Testis (tissue), 2 donors: ENCODE measurements at regions not wholly inside any gene's neighbourhood (a gene's known extent, or its start where the extent isn't known, plus 50 kb on each side); places are given as distances from the start of the nearest gene placed in this dataset.

ENCODE experiments used
- POLR2A ChIP-seq: fragments of 450-650 bp; IDR thresholded peaks from one replicate; pipeline ENCODE4 v1.6.1; 2017; ENCODE audit warnings: antibody characterized with exemption, mild to moderate bottlenecking, moderate library complexity
- TF ChIP-seq, protein P1 (sequence below), 3 experiments: fragments of 450-650 bp in 2 of 3; fragments of 200-600 bp in 1 of 3; sonication (generic) in 1 of 3; IDR thresholded peaks; one replicate each; pipeline ENCODE4 v1.5.1; 2016 to 2019; ENCODE audit warnings: antibody characterized with exemption in 3 of 3, mild to moderate bottlenecking in 2 of 3, moderate library complexity in 1 of 3

- TF ChIP-seq, protein P1, sequence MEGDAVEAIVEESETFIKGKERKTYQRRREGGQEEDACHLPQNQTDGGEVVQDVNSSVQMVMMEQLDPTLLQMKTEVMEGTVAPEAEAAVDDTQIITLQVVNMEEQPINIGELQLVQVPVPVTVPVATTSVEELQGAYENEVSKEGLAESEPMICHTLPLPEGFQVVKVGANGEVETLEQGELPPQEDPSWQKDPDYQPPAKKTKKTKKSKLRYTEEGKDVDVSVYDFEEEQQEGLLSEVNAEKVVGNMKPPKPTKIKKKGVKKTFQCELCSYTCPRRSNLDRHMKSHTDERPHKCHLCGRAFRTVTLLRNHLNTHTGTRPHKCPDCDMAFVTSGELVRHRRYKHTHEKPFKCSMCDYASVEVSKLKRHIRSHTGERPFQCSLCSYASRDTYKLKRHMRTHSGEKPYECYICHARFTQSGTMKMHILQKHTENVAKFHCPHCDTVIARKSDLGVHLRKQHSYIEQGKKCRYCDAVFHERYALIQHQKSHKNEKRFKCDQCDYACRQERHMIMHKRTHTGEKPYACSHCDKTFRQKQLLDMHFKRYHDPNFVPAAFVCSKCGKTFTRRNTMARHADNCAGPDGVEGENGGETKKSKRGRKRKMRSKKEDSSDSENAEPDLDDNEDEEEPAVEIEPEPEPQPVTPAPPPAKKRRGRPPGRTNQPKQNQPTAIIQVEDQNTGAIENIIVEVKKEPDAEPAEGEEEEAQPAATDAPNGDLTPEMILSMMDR (IDR thresholded peaks at IDR 0.05) = no peak
- no peak for TF ChIP-seq POLR2A
Measured at GRCh38 chr20:9923648-9924047, 84.8 kb upstream of the PAK5 start.
